ENCODE measurements at regions not wholly inside any gene's neighbourhood (a gene's known extent, or its start where the extent isn't known, plus 50 kb on each side); places are given as distances from the start of the nearest gene placed in this dataset.
A peak's percentile ranks its signal among the peaks of the same experiment; 100 is the strongest.

- TF ChIP-seq CTCF (optimal IDR thresholded peaks at IDR 0.05 in 1 of 3, IDR thresholded peaks at IDR 0.05 in 1 of 3, conservative IDR thresholded peaks at IDR 0.05 in 1 of 3; ENCODE audit: extremely low read depth in 1 of 3, insufficient read depth in 2 of 3, low read length in 3 of 3) (no peak), EZH2 (IDR thresholded peaks at IDR 0.05; ENCODE audit: low read length) (no peak)
- Histone ChIP-seq H3K27me3 (ENCODE audit: control insufficient read depth, extremely low read depth, insufficient read depth, low read length) (no peaks in the 10 kb centered on the region), H3K4me2 (ENCODE audit: control insufficient read depth, extremely low read depth, insufficient read depth, low read depth, low read length) (no peak overlapping the region), H2AFZ (ENCODE audit: control insufficient read depth, low read length) (no peak overlapping the region), H3K9ac (ENCODE audit: control insufficient read depth, extremely low read depth, insufficient read depth, low read length) (no peak overlapping the region), H3K4me1 (ENCODE audit: control insufficient read depth, extremely low read depth, insufficient read depth, low read length) (peaks cover 4% of the 10 kb centered on the region), H3K9me3 (ENCODE audit: control insufficient read depth, low read depth, low read length) (no peaks in the 10 kb centered on the region), H3K79me2 (ENCODE audit: control insufficient read depth, insufficient read depth, low read length) (no peaks in the 10 kb centered on the region), H3K4me3 (ENCODE audit: control insufficient read depth in 2 of 3, extremely low read depth in 1 of 3, insufficient read depth in 2 of 3, low read depth in 1 of 3, low read length in 3 of 3) (no peak overlapping the region), H4K20me1 (ENCODE audit: control insufficient read depth, extremely low read depth, insufficient read depth, low read length) (no peaks in the 10 kb centered on the region), H3K9me1 (ENCODE audit: control insufficient read depth, extremely low read depth, insufficient read depth, low read length) (no peaks in the 10 kb centered on the region), H3K36me3 (ENCODE audit: control insufficient read depth in 2 of 2, extremely low read depth in 1 of 2, insufficient read depth in 2 of 2, low read length in 2 of 2) (no peaks in the 10 kb centered on the region), H3K27ac (ENCODE audit: control insufficient read depth, insufficient read depth, low read length) (no peak overlapping the region)
- dilution Hi-C loops (cut with MboI; ENCODE audit: extremely low pct_ligation_motif_present, low sequenced_read_pairs), result no loop called here
- DNase-seq (ENCODE audit: low read depth, low spot score) (no peak), FAIRE-seq (no peak)
Measured at GRCh38 chr10:33416209-33416608, 81.7 kb upstream of the NRP1 start.

- Histone ChIP-seq H3K79me2 (ENCODE audit: control insufficient read depth, insufficient read depth, low read length) (no peaks in the 10 kb centered on the region), H4K20me1 (ENCODE audit: control insufficient read depth, extremely low read depth, insufficient read depth, low read length) (no peaks in the 10 kb centered on the region), H3K27me3 (ENCODE audit: control insufficient read depth, extremely low read depth, insufficient read depth, low read length) (no peaks in the 10 kb centered on the region), H3K36me3 (ENCODE audit: control insufficient read depth in 2 of 2, extremely low read depth in 1 of 2, insufficient read depth in 2 of 2, low read length in 2 of 2) (no peaks in the 10 kb centered on the region), H3K9ac (ENCODE audit: control insufficient read depth, extremely low read depth, insufficient read depth, low read length) (no peak overlapping the region), H3K9me1 (ENCODE audit: control insufficient read depth, extremely low read depth, insufficient read depth, low read length) (no peaks in the 10 kb centered on the region), H3K4me1 (ENCODE audit: control insufficient read depth, extremely low read depth, insufficient read depth, low read length) (peaks cover 4% of the 10 kb centered on the region), H3K27ac (ENCODE audit: control insufficient read depth, insufficient read depth, low read length) (no peak overlapping the region), H3K4me3 (ENCODE audit: control insufficient read depth in 2 of 3, extremely low read depth in 1 of 3, insufficient read depth in 2 of 3, low read depth in 1 of 3, low read length in 3 of 3) (no peak overlapping the region), H2AFZ (ENCODE audit: control insufficient read depth, low read length) (no peak overlapping the region), H3K4me2 (ENCODE audit: control insufficient read depth, extremely low read depth, insufficient read depth, low read depth, low read length) (no peak overlapping the region), H3K9me3 (ENCODE audit: control insufficient read depth, low read depth, low read length) (no peaks in the 10 kb centered on the region)
- DNase-seq (ENCODE audit: low read depth, low spot score), result no peak
- peak; percentile 20 for FAIRE-seq
- TF ChIP-seq CTCF (optimal IDR thresholded peaks at IDR 0.05 in 1 of 3, IDR thresholded peaks at IDR 0.05 in 1 of 3, conservative IDR thresholded peaks at IDR 0.05 in 1 of 3; ENCODE audit: extremely low read depth in 1 of 3, insufficient read depth in 2 of 3, low read length in 3 of 3) (no peak), EZH2 (IDR thresholded peaks at IDR 0.05; ENCODE audit: low read length) (no peak)
- dilution Hi-C loops (cut with MboI; ENCODE audit: extremely low pct_ligation_motif_present, low sequenced_read_pairs), result no loop called here
Measured at GRCh38 chr10:33414841-33415240, 80.4 kb upstream of the NRP1 start.

Measured in keratinocyte (primary cell).